ENCODE measurements at regions not wholly inside any gene's neighbourhood (a gene's known extent, or its start where the extent isn't known, plus 50 kb on each side); places are given as distances from the start of the nearest gene placed in this dataset.

- Mint-ChIP-seq H3K9me3 (no peaks in the 10 kb centered on the region), H3K27ac (no peak overlapping the region), H3K4me1 (no peaks in the 10 kb centered on the region), H3K4me3 (no peak overlapping the region), H3K36me3 (ENCODE audit: low read depth) (no peaks in the 10 kb centered on the region), H3K27me3 (ENCODE audit: insufficient read depth) (no peaks in the 10 kb centered on the region)
- WGBS, 2 experiments (ENCODE audit: insufficient coverage in 1 of 2, insufficient read length in 1 of 2) = 90 to 93% methylated on average over 5 to 9 of the region's 9 CpGs
- Histone ChIP-seq H3K9ac (ENCODE audit: extremely low read depth, low read length, poor library complexity, severe bottlenecking) (no peak overlapping the region), H3K4me1 (ENCODE audit: control insufficient read depth, insufficient read depth, low read length) (no peaks in the 10 kb centered on the region), H3K27ac (ENCODE audit: low read depth, low read length) (no peak overlapping the region), H3K36me3 (ENCODE audit: control insufficient read depth, insufficient read depth, low read length) (no peaks in the 10 kb centered on the region), H3K9me3 (ENCODE audit: control insufficient read depth, low read length) (no peaks in the 10 kb centered on the region), H3K27me3 (ENCODE audit: control insufficient read depth, insufficient read depth, low read length, poor library complexity, severe bottlenecking) (no peaks in the 10 kb centered on the region), H3K4me3 (ENCODE audit: low read length) (no peak overlapping the region)
- no peak for TF ChIP-seq CTCF (conservative IDR thresholded peaks at IDR 0.05)
- DNase-seq = no peak
Observed at GRCh38 chr2:497770-498492, 179.3 kb downstream of the TMEM18 start.

DNA sequence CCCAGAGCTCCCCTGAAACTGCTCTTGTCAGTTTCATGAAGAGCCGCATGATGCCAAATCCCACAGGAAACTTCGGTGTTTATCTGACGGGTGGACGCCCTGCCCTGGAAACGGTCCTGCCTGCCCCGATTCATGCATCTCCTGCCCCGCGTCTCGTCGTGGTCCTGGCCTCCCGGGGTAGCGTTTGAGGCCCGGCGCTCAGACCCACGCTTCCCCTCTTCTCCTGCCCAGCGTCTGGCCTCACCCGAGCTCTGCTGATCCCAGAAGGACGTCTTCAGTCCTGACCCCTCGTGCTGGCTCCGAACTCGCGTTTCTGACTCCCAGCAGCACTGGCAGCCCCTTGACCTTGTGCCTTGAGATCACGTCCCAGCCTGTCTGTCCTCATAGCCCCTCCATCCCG, 180.5 kb downstream of the TMEM18 start:
- Mint-ChIP-seq H3K27ac (no peak overlapping the region), H3K27me3 (ENCODE audit: insufficient read depth) (peaks cover 2% of the 10 kb centered on the region), H3K36me3 (ENCODE audit: low read depth) (no peaks in the 10 kb centered on the region), H3K4me3 (no peak overlapping the region), H3K9me3 (no peaks in the 10 kb centered on the region), H3K4me1 (no peaks in the 10 kb centered on the region)
- TF ChIP-seq CTCF (conservative IDR thresholded peaks at IDR 0.05) = no peak
- no peak overlapping the region for H3K9ac ChIP-seq (ENCODE audit: extremely low read depth, low read length, poor library complexity, severe bottlenecking)
- H3K4me1 ChIP-seq (ENCODE audit: control insufficient read depth, insufficient read depth, low read length) = no peaks in the 10 kb centered on the region
- H3K27me3 ChIP-seq (ENCODE audit: control insufficient read depth, insufficient read depth, low read length, poor library complexity, severe bottlenecking) = no peaks in the 10 kb centered on the region
- 93 to 94% methylated on average over 21 to 24 of the region's 24 CpGs for WGBS, 2 experiments (ENCODE audit: insufficient coverage in 1 of 2, insufficient read length in 1 of 2)
- no peak for DNase-seq
- H3K4me3 ChIP-seq (ENCODE audit: low read length) = no peak overlapping the region
- H3K27ac ChIP-seq (ENCODE audit: low read depth, low read length) = no peak overlapping the region
- H3K36me3 ChIP-seq (ENCODE audit: control insufficient read depth, insufficient read depth, low read length) = no peaks in the 10 kb centered on the region
- H3K9me3 ChIP-seq (ENCODE audit: control insufficient read depth, low read length) = no peaks in the 10 kb centered on the region

GRCh38 chr2:495745-496275, 181.4 kb downstream of the TMEM18 start:
- 91% methylated on average over 10 to 25 of the region's 25 CpGs for WGBS, 2 experiments (ENCODE audit: insufficient coverage in 1 of 2, insufficient read length in 1 of 2)

More at GRCh38 chr2:495745-496275, 181.4 kb downstream of the TMEM18 start:
- Histone ChIP-seq H3K27ac (ENCODE audit: low read depth, low read length) (no peak overlapping the region), H3K36me3 (ENCODE audit: control insufficient read depth, insufficient read depth, low read length) (no peaks in the 10 kb centered on the region), H3K9me3 (ENCODE audit: control insufficient read depth, low read length) (no peaks in the 10 kb centered on the region), H3K27me3 (ENCODE audit: control insufficient read depth, insufficient read depth, low read length, poor library complexity, severe bottlenecking) (no peaks in the 10 kb centered on the region), H3K9ac (ENCODE audit: extremely low read depth, low read length, poor library complexity, severe bottlenecking) (no peak overlapping the region), H3K4me3 (ENCODE audit: low read length) (no peak overlapping the region), H3K4me1 (ENCODE audit: control insufficient read depth, insufficient read depth, low read length) (no peaks in the 10 kb centered on the region)
- H3K36me3 Mint-ChIP-seq (ENCODE audit: low read depth) = no peaks in the 10 kb centered on the region
- TF ChIP-seq CTCF (conservative IDR thresholded peaks at IDR 0.05) = no peak
- H3K27me3 Mint-ChIP-seq (ENCODE audit: insufficient read depth) = peaks cover 2% of the 10 kb centered on the region
- no peak overlapping the region for H3K4me3 Mint-ChIP-seq
- no peaks in the 10 kb centered on the region for H3K4me1 Mint-ChIP-seq
- DNase-seq = no peak
- no peaks in the 10 kb centered on the region for H3K9me3 Mint-ChIP-seq
- H3K27ac Mint-ChIP-seq = no peak overlapping the region
